ENCODE measurements at regions not wholly inside any gene's neighbourhood (a gene's known extent, or its start where the extent isn't known, plus 50 kb on each side); places are given as distances from the start of the nearest gene placed in this dataset.
"Not testable (repeated sequence)": the region's sequence is repeated elsewhere in the genome, so short reads cannot be mapped to it uniquely, and the experiment has no call there.

GRCh38 chr12:87660987-87661774, 368.0 kb downstream of the C12orf50 start:
- no peaks in the 10 kb centered on the region for H3K27me3 Mint-ChIP-seq (ENCODE audit: low read depth)
- DNase-seq (no peak), ATAC-seq (no peak)
- no peaks in the 10 kb centered on the region for H3K9me3 Mint-ChIP-seq
- no peaks in the 10 kb centered on the region for H3K36me3 Mint-ChIP-seq (ENCODE audit: insufficient read depth)
- peaks cover 11% of the 10 kb centered on the region for H3K4me1 Mint-ChIP-seq (ENCODE audit: low read depth)
- H3K4me3 Mint-ChIP-seq: no peak overlapping the region

GRCh38 chr12:87660291-87660690, 368.9 kb downstream of the C12orf50 start:
- no peak overlapping the region for H3K4me3 Mint-ChIP-seq
- H3K27me3 Mint-ChIP-seq (ENCODE audit: low read depth): no peaks in the 10 kb centered on the region
- peaks cover 11% of the 10 kb centered on the region for H3K4me1 Mint-ChIP-seq (ENCODE audit: low read depth)
- no peaks in the 10 kb centered on the region for H3K9me3 Mint-ChIP-seq
- ATAC-seq (no peak), DNase-seq (no peak)
- H3K36me3 Mint-ChIP-seq (ENCODE audit: insufficient read depth): no peaks in the 10 kb centered on the region

DNA sequence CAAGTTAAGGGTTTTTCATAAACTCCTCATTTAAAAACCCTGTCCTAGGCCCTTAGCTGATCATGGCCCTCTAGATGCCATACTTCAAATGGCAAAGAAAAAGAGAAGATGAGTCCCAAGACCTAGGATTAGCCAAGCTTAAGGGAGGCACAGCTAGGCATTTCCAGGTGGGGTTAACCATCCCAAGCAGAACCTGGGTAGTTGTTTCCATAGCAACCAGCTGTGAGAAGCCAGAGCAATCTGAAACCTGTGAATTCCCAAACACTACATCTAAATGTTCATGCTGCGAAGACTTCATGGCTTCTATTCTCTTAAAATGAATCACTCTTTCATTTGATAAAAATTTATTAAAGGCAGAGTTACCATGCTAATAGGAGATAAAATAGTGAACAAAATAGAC, 372.9 kb downstream of the C12orf50 start:
- DNase-seq (no peak), ATAC-seq (no peak)
- peaks cover 1% of the 10 kb centered on the region for H3K4me1 Mint-ChIP-seq (ENCODE audit: low read depth)
- H3K9me3 Mint-ChIP-seq: no peaks in the 10 kb centered on the region
- H3K36me3 Mint-ChIP-seq (ENCODE audit: insufficient read depth): no peaks in the 10 kb centered on the region
- H3K4me3 Mint-ChIP-seq: no peak overlapping the region
- no peaks in the 10 kb centered on the region for H3K27me3 Mint-ChIP-seq (ENCODE audit: low read depth)

DNA sequence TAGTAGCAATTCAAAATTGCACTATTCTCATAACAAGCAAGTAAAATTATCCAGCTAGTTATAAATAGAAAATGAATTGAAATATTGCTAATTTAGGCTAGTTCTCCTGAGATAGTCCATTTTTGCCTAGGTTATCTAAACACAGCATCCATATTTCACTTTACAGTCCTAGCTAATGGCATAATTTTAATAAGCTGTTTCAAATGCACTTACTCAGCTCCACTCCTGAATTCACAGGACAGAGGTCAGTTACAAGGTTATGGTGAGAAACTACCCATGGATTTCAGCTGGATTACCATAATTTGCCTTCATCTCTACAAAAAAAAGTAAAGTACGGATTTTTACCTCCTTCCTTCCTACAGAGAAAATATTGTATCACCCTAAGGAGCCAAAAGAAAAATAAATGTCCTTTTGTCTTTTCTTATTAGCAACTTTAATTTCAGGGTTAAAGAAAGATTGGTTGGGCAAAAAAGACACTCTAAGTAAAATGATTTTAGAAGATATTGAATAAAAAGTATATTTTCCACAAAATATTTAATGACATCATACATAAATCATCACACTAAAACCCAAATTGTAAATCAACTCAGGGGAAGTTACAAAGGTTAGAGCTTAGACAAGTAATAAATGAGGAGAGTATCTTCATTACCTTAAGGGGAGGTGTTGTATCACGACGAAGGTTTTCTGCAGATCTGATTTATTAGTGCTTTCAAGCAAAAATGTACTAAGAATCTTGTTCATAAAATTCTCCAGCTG, 377.4 kb downstream of the C12orf50 start:
- Mint-ChIP-seq H3K4me1 (ENCODE audit: low read depth) (no peaks in the 10 kb centered on the region), H3K36me3 (ENCODE audit: insufficient read depth) (no peaks in the 10 kb centered on the region), H3K4me3 (no peak overlapping the region), H3K9me3 (no peaks in the 10 kb centered on the region), H3K27me3 (ENCODE audit: low read depth) (no peaks in the 10 kb centered on the region)
- DNase-seq (no peak), ATAC-seq (no peak)

- DNase-seq: no peak
- Mint-ChIP-seq H3K4me1 (ENCODE audit: low read depth) (no peaks in the 10 kb centered on the region), H3K4me3 (no peak overlapping the region), H3K9me3 (peaks cover 5% of the 10 kb centered on the region), H3K27me3 (ENCODE audit: low read depth) (no peaks in the 10 kb centered on the region), H3K36me3 (ENCODE audit: insufficient read depth) (no peaks in the 10 kb centered on the region)
- ATAC-seq: no peak
These were observed 387.0 kb downstream of the C12orf50 start for GRCh38 chr12:87642245-87642644.

DNA sequence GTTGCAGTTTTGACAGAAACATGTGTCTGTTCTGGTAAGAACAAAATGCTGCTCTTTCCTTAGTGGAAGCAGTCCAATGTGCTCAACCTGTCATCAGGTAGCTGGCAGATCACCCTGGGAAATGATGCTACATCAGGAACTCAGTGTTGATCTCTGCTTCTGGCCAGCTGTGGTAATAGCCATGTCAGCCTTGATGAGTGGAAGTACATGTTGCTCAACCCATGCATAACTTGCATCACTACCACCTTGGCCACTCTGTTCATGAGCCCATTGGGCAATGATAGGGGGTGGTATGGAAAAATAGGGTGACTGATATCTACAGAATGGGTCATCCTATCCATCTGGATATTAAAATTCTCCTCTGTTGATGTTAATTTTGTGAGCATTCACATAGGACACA, 411.0 kb downstream of the C12orf50 start:
- H3K4me3 Mint-ChIP-seq: no peak overlapping the region
- H3K27me3 Mint-ChIP-seq (ENCODE audit: low read depth): no peaks in the 10 kb centered on the region
- H3K4me1 Mint-ChIP-seq (ENCODE audit: low read depth): no peaks in the 10 kb centered on the region
- no peaks in the 10 kb centered on the region for H3K36me3 Mint-ChIP-seq (ENCODE audit: insufficient read depth)
- H3K9me3 Mint-ChIP-seq: no peaks in the 10 kb centered on the region
- ATAC-seq (no peak), DNase-seq (no peak)

DNA sequence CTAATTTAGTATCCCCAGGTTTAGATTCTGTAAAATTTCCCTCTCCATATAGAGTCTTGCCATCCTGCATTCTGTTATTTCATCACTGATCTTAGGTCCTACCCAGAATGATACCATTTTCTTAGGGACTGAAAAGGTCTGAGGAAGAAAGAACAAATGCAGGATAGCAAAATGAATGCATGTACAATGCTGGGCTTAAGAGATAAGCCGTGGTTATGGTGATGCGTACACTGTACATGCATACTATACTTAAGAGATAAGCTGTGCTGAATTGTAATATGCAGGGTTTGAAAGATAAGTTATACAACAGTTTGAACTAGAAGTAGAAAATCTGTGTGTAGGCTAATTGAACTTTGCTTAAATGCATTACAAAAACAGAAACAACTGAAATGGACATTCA, 416.2 kb downstream of the C12orf50 start:
- no peaks in the 10 kb centered on the region for H3K9me3 Mint-ChIP-seq
- H3K4me1 Mint-ChIP-seq (ENCODE audit: low read depth): no peaks in the 10 kb centered on the region
- H3K27me3 Mint-ChIP-seq (ENCODE audit: low read depth): no peaks in the 10 kb centered on the region
- no peak overlapping the region for H3K4me3 Mint-ChIP-seq
- H3K36me3 Mint-ChIP-seq (ENCODE audit: insufficient read depth): no peaks in the 10 kb centered on the region
- DNase-seq (no peak), ATAC-seq (no peak)

DNA sequence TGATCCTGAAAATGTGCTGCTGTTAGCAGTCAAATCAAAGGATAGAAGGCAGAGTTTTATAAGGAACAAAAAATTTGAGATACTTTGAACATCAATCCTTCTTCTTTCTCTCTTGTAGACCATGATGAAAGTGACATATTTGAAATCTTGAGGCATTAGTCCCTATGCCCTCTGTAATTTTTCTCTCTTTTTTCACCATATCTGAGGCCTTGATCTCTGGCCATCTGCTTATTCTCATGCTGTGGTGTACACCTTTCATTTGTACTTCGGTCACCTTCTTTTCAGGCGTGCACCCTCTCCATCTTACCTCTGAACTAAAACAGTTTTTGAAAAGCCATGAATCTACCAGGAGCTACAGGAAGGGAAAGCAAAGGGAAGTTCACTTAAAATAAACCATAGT, 420.9 kb downstream of the C12orf50 start:
- peaks cover 5% of the 10 kb centered on the region for H3K9me3 Mint-ChIP-seq
- no peak overlapping the region for H3K4me3 Mint-ChIP-seq
- no peak for ATAC-seq
- H3K4me1 Mint-ChIP-seq (ENCODE audit: low read depth): no peaks in the 10 kb centered on the region
- H3K27me3 Mint-ChIP-seq (ENCODE audit: low read depth): no peaks in the 10 kb centered on the region
- DNase-seq: no peak
- H3K36me3 Mint-ChIP-seq (ENCODE audit: insufficient read depth): no peaks in the 10 kb centered on the region

GRCh38 chr12:87603727-87604126, 425.5 kb downstream of the C12orf50 start:
- no peak overlapping the region for H3K4me3 Mint-ChIP-seq
- no peaks in the 10 kb centered on the region for H3K36me3 Mint-ChIP-seq (ENCODE audit: insufficient read depth)
- peaks cover 8% of the 10 kb centered on the region for H3K9me3 Mint-ChIP-seq
- H3K4me1 Mint-ChIP-seq (ENCODE audit: low read depth): no peaks in the 10 kb centered on the region
- no peaks in the 10 kb centered on the region for H3K27me3 Mint-ChIP-seq (ENCODE audit: low read depth)
- DNase-seq: no peak
- ATAC-seq: no peak

- Mint-ChIP-seq H3K36me3 (ENCODE audit: insufficient read depth) (no peaks in the 10 kb centered on the region), H3K4me1 (ENCODE audit: low read depth) (no peaks in the 10 kb centered on the region), H3K4me3 (no peak overlapping the region), H3K27me3 (ENCODE audit: low read depth) (no peaks in the 10 kb centered on the region), H3K9me3 (peaks cover 6% of the 10 kb centered on the region)
- no peak for ATAC-seq
- no peak for DNase-seq
These were observed 429.7 kb downstream of the C12orf50 start for GRCh38 chr12:87599459-87599858.

DNA sequence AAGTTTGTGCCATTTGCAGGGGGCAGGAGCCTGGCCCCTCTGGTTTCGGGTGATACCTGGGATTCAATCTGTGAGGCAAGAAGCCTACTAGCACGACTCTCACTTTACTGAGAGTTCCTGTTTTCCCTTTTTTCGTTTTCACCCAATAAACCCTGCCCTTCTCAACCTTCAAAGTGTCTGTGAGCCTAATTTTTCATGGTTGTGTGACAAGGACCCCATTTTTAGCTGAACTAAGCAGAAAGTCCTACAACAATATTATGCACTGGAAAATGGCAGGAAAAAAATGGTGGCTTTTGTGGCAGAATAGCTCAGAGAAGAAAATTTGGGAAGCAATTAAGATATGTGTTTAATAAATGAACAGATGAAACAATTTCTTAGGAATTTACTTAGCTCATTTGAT, 432.1 kb downstream of the C12orf50 start:
- no peaks in the 10 kb centered on the region for H3K4me1 Mint-ChIP-seq (ENCODE audit: low read depth)
- ATAC-seq (no peak), DNase-seq (no peak)
- H3K27me3 Mint-ChIP-seq (ENCODE audit: low read depth): no peaks in the 10 kb centered on the region
- H3K4me3 Mint-ChIP-seq: no peak overlapping the region
- H3K9me3 Mint-ChIP-seq: peaks cover 6% of the 10 kb centered on the region
- H3K36me3 Mint-ChIP-seq (ENCODE audit: insufficient read depth): no peaks in the 10 kb centered on the region

DNA sequence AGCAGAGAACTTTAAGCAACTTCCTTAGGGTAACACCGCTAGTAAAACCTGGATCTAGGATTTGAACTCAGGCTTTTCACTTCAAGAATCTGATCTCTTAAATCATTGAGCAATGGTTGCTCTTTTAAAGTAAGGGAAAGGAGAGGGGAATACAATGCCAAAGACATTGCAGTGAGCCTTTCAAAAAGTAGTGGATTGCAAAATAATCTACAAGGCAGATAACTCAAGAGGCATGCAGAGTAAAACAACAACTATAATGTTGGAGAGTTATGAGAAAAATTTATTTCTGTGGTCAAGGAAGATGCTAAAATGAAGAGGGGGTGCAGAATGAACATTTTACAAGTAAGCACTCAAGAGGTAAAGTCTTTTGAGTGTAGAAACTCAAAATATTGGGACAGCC, 432.6 kb downstream of the C12orf50 start:
- Mint-ChIP-seq H3K4me3 (no peak overlapping the region), H3K4me1 (ENCODE audit: low read depth) (no peaks in the 10 kb centered on the region), H3K27me3 (ENCODE audit: low read depth) (no peaks in the 10 kb centered on the region), H3K36me3 (ENCODE audit: insufficient read depth) (no peaks in the 10 kb centered on the region), H3K9me3 (peaks cover 7% of the 10 kb centered on the region)
- ATAC-seq (no peak), DNase-seq (no peak)

- Mint-ChIP-seq H3K4me3 (no peak overlapping the region), H3K4me1 (ENCODE audit: low read depth) (no peaks in the 10 kb centered on the region), H3K36me3 (ENCODE audit: insufficient read depth) (no peaks in the 10 kb centered on the region), H3K27me3 (ENCODE audit: low read depth) (no peaks in the 10 kb centered on the region), H3K9me3 (peaks cover 12% of the 10 kb centered on the region)
- DNase-seq: no peak
- ATAC-seq: no peak
These were observed 433.1 kb downstream of the C12orf50 start for GRCh38 chr12:87596134-87596533.

GRCh38 chr12:87585882-87586557, 443.2 kb downstream of the C12orf50 start:
- no peak for ATAC-seq
- no peak for DNase-seq
- H3K4me3 Mint-ChIP-seq: no peak overlapping the region
- no peaks in the 10 kb centered on the region for H3K27me3 Mint-ChIP-seq (ENCODE audit: low read depth)
- H3K9me3 Mint-ChIP-seq: peaks cover 10% of the 10 kb centered on the region
- no peaks in the 10 kb centered on the region for H3K36me3 Mint-ChIP-seq (ENCODE audit: insufficient read depth)
- H3K4me1 Mint-ChIP-seq (ENCODE audit: low read depth): no peaks in the 10 kb centered on the region

- H3K4me3 Mint-ChIP-seq, H3K9me3 Mint-ChIP-seq, ATAC-seq: not testable (repeated sequence)
These were observed 450.1 kb downstream of the C12orf50 start for GRCh38 chr12:87579091-87579490.

More at GRCh38 chr12:87579091-87579490, 450.1 kb downstream of the C12orf50 start:
- not testable (repeated sequence) for H3K36me3 Mint-ChIP-seq (ENCODE audit: insufficient read depth); H3K27me3 Mint-ChIP-seq (ENCODE audit: low read depth); DNase-seq; H3K4me1 Mint-ChIP-seq (ENCODE audit: low read depth)
